ENCODE measurements at regions not wholly inside any gene's neighbourhood (a gene's known extent, or its start where the extent isn't known, plus 50 kb on each side); places are given as distances from the start of the nearest gene placed in this dataset.

- 81 to 88% methylated on average over 1 of the region's 1 CpG for WGBS, 2 donors
- TF ChIP-seq POLR2A (IDR thresholded peaks at IDR 0.05): no peak
- no peak for TF ChIP-seq CTCF (IDR thresholded peaks at IDR 0.05)
- no peak overlapping the region for H3K27ac ChIP-seq
- no peaks in the 10 kb centered on the region for H3K27me3 ChIP-seq
- DNase-seq: no peak
- H3K36me3 ChIP-seq: no peaks in the 10 kb centered on the region
- H3K9me3 ChIP-seq: no peaks in the 10 kb centered on the region
- intact Hi-C loops (cut with DNase I): no loop called here
- no peaks in the 10 kb centered on the region for H3K4me1 ChIP-seq
- no peak overlapping the region for H3K4me3 ChIP-seq
Measured at GRCh38 chr13:90217275-90217674, 1130.2 kb upstream of the MIR17HG start.

- DNase-seq: no peak
- no peak overlapping the region for H3K27ac ChIP-seq
- intact Hi-C loops (cut with DNase I): no loop called here
- H3K4me1 ChIP-seq: no peaks in the 10 kb centered on the region
- no peaks in the 10 kb centered on the region for H3K36me3 ChIP-seq
- H3K9me3 ChIP-seq: no peaks in the 10 kb centered on the region
- TF ChIP-seq POLR2A (IDR thresholded peaks at IDR 0.05) (no peak), CTCF (IDR thresholded peaks at IDR 0.05) (no peak)
- H3K27me3 ChIP-seq: no peaks in the 10 kb centered on the region
- H3K4me3 ChIP-seq: no peak overlapping the region
- 95 to 98% methylated on average over 3 of the region's 3 CpGs for WGBS, 2 donors
Measured at GRCh38 chr13:90222758-90223157, 1124.7 kb upstream of the MIR17HG start.

GRCh38 chr13:90230311-90230710 is 1117.2 kb upstream of the MIR17HG start:
- TF ChIP-seq POLR2A (IDR thresholded peaks at IDR 0.05): no peak
- TF ChIP-seq CTCF (IDR thresholded peaks at IDR 0.05): no peak
- Histone ChIP-seq H3K27me3 (no peaks in the 10 kb centered on the region), H3K9me3 (no peaks in the 10 kb centered on the region), H3K36me3 (no peaks in the 10 kb centered on the region), H3K4me3 (no peak overlapping the region), H3K4me1 (no peaks in the 10 kb centered on the region), H3K27ac (no peak overlapping the region)
- 79 to 90% methylated on average over 2 to 7 of the region's 17 CpGs for WGBS, 2 donors
- no peak for DNase-seq
- intact Hi-C loops (cut with DNase I): no loop called here

GRCh38 chr13:90232291-90232690 is 1115.2 kb upstream of the MIR17HG start:
- TF ChIP-seq CTCF (IDR thresholded peaks at IDR 0.05): no peak
- no peak for TF ChIP-seq POLR2A (IDR thresholded peaks at IDR 0.05)
- Histone ChIP-seq H3K9me3 (no peaks in the 10 kb centered on the region), H3K36me3 (no peaks in the 10 kb centered on the region), H3K27ac (no peak overlapping the region), H3K27me3 (no peaks in the 10 kb centered on the region), H3K4me1 (no peaks in the 10 kb centered on the region), H3K4me3 (no peak overlapping the region)
- intact Hi-C loops (cut with DNase I): no loop called here
- no peak for DNase-seq

GRCh38 chr13:90233933-90234672 is 1113.4 kb upstream of the MIR17HG start:
- H3K9me3 ChIP-seq: no peaks in the 10 kb centered on the region
- no peak overlapping the region for H3K27ac ChIP-seq
- TF ChIP-seq CTCF (IDR thresholded peaks at IDR 0.05): no peak
- TF ChIP-seq POLR2A (IDR thresholded peaks at IDR 0.05): no peak
- H3K4me1 ChIP-seq: no peaks in the 10 kb centered on the region
- no peak overlapping the region for H3K4me3 ChIP-seq
- no peaks in the 10 kb centered on the region for H3K27me3 ChIP-seq
- 83% methylated on average over 7 of the region's 7 CpGs for WGBS, 2 donors
- H3K36me3 ChIP-seq: no peaks in the 10 kb centered on the region
- DNase-seq: no peak
- intact Hi-C loops (cut with DNase I): no loop called here

Measured in esophagus squamous epithelium (tissue), 5 donors.